HG03066 (cell line): ENCODE measurements at regions not wholly inside any gene's neighbourhood (a gene's known extent, or its start where the extent isn't known, plus 50 kb on each side); places are given as distances from the start of the nearest gene placed in this dataset.
"Not testable (repeated sequence)": the region's sequence is repeated elsewhere in the genome, so short reads cannot be mapped to it uniquely, and the experiment has no call there.

Experiments
- ATAC-seq: cut with Tn5 transposase; IDR thresholded peaks from one replicate; pipeline ENCODE4 v1.9.1; 2021; ENCODE audit warnings: low read depth; ENCODE audit not compliant: unreplicated experiment

DNA sequence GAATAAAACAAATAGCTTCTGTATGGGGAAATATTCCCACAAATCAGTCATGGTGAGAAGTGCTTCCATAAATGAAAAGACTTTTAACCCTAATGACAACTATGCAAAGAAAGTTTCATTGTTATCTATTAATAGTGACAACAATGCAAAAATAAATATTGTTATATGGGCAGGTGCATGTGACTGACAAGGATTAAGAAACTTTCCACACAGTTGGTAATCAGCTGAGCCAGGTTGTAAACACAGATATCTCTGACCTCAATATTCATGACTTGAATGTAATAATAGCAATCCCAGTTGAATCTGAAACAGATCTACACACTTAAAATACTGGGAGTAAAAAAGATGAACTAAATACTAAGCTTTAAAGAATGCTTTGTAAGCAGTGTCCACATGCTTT, 517.0 kb upstream of the SOX11 start:
- no peak for ATAC-seq

DNA sequence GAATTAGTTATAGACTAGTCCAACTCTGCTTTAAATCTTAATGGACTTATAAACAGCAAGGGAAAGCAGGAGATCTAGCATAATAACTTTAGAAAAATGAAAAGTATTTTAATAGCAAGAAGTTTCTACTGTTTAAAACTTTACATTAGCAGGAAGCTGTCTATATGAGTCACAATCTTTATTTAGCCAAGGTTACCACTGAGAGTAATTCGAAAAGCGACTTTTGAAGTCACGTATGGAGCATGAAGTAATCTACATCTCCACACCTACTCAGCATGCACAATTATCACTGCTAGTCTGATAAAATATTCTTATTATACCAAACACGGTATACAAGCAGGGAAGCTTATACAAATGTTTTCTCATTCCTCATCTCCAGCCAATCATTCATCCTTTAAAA, 515.4 kb upstream of the SOX11 start:
- no peak for ATAC-seq

DNA sequence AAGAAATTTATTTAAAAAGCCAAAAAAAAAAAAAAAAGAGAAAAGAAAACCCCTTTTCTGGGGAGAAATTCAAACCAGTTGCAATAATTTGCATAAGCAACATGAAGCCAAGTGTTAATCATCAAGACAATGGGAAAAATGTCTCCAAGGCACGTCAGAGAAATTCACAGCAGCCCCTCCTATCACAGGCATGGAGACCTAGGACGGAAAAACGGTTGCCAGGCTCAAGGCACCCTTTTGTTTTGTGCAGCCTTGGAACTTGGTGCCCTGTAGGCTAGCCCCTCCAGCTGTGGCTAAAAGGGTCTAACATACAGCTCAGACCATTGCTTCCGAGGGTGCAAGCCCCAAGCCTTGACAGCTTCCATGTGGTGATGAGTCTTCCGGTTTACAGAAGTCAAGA, 509.2 kb upstream of the SOX11 start:
- no peak for ATAC-seq

DNA sequence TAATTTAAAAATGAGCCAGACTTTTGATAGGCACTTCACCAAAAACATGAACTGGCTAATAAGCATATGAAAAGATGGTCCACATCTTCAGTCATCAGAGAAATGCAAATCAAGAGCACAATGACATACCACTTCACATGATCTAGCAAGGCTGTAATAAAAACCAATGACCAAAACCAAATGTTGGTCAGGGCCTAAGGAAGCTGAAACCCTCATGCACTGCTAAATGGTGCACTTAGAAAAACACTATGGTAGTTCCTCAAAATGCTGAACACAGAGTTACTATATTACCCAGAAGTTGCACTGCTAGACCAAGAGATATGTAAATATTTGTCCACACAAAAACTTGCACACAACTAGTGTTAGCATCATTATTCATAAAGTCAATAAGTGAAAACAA, 504.9 kb upstream of the SOX11 start:
- ATAC-seq, result no peak

DNA sequence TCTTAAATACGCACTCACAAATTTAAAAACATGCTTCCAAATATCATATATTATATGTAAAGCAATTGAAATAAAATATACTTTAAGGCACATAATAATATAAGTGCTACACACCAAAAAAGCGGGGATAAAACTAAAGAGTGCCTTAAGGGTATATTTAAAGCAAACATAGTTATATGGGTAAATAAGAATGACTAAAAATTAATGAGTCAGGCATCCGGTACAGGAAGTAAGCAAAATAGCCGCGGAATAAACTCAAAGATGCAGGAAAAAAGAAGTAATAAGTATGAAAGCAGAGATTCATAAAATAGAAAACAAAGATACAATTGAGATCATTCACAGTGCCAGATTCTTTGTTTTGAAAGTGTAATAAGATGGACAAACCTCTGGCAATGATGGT, 503.5 kb upstream of the SOX11 start:
- ATAC-seq, result no peak

DNA sequence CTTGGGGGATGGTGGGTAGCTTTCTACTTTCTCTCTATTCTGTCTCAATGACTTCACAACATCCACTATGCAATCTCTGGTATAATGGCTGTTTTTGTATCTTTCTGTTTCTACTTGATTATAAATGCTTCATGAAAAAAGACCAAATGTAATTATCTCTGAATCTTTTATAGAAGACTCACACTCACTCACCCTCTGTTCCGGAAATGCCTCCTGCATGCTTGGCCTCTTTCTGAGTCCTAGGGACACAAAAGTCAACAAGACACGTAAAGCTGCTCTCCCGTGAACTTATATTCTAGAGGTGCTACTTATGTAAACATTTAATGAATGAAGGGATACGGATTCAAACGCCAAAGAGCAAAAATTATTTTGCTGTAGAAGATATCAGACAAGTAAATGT, 502.2 kb upstream of the SOX11 start:
- no peak for ATAC-seq

DNA sequence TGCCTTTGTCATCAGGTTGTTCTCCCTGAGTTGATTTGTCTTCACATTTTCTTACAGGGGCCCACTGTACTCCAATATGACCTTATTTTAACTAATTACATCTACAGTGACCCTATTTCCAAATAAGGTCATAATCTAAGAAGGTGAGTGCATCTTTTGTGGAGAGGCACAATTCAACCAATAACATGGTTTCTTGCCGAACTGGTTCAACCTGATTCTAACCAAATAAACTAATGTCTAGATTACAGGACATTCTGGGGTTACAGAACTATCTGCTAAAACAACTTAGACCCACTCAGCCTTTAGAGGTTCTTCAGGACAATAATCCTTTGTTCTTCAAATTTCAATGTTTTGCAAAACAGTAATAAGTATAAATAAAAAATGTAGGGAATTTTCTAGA, 496.5 kb upstream of the SOX11 start:
- ATAC-seq, result no peak

DNA sequence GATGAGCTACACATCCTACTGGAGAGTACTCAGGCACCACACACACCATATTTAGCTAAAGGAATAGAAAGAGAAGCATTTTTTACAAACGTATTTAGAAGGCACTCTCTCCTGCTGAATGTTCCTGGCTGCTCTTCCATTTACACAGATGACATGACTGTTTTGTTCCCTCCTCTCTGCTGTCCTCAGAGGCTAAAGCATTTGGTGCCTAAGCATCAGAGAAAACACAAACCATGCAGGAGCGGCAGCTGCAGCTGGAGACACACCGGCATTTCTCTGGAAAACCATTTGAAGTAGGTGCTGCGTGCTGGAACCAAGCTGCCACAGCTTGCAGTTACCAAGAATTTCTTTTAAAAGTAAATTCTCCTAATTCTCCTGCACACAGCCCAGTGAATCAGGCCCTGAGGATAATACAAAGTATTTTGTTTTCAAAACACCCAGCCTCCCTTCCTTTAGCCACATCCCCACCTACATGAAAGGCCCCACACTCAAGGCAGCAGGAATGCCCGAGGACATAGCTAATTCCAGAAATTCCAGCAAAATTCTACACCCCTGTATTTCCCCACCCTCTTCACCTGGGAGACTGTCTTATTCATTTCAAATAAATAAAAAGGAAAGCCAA, 488.9 kb upstream of the SOX11 start:
- no peak for ATAC-seq

DNA sequence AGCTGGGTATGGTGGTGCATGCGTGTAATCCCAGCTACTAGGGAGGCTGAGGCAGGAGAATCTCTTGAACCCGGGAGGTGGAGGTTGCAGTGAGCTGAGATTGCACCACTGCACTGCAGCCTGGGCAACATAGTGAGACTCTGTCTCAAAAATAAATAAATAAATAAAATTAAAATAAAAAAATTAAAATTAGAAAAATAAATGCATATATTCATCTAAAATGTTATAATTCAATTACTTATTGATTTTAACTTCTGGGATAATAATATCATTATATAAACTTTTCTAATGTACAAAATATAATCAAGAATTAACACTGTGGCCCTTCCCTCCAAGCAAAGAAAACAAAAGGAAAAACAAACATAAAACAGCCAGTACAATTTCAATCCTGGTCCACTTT, 485.4 kb upstream of the SOX11 start:
- ATAC-seq, result not testable (repeated sequence)

DNA sequence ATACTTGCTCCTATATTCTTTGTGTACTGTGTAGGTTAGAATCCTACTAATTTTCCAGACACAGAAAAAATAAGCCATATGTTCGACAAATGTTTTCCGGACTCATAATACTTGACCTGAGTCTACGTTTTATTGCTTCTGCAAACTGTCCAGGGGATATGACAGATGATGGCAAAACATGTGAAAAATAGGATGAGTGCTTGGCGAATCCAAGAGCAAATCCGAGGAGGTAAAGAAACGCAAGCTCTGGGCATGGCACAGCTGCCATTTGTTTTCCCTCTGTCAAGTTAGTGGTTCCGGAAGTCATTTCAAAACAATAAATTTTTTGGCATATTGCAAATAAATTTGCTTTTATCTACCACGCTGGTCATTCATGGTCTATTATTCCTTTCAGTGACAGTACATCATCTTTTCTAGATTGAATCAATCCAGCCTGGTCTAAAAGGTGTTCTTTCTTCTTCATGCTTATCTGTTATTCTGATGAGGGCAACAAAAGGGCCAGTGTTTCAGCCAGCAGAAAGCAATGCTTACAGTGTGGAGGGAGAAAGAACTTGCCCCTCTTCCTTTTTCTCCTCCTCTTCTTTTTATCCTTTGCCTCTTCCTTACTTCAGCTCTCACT, 476.1 kb upstream of the SOX11 start:
- ATAC-seq, result no peak

DNA sequence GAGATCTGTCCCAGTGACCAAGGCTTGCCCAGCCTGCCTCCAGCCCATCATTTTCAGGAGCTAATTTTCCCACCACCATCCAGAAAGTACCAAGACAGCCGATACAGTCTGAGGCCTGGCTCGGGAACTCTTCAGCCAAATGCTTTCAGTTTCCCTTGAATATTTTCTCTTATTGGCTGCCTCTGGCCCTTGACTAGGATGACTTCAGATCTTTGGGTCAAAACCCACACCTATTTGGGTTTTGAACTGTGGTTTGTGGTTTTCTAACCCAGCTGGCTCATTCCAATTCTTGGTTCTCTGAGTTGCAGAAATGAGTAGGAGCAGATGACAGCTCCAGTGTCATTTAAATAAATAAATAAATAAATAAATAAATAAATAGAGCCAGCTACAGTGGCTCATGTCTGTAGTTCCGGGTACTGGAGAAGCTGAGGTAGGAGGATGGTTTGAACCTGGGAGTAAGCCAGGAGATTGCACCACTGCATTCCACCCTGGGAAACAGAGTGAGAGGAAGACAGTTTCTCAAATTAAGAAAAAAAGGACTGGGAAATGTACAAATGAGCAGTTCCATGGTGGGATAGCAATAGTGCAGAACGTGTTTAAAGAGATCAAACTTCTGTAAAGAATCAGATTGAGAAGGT, 465.0 kb upstream of the SOX11 start:
- no peak for ATAC-seq

DNA sequence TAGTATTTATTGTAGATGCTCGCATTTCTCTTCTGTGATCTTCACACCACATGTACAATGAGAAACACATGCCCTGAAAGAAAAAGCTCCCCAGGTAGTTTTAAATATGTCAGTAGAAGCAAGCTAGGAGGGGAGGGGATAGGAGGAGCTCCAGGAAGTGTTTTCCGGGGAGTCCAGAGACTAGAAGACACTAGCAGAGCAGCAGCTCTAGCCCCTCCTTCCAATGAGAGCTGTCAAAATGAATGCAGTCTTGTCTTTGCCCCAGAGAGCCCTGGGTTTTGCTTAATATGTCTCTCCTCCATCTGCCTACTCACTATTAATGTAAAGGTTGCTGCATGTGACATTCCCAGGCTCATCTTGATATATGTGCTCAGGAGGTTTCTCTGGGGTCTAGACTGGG, 462.6 kb upstream of the SOX11 start:
- no peak for ATAC-seq

DNA sequence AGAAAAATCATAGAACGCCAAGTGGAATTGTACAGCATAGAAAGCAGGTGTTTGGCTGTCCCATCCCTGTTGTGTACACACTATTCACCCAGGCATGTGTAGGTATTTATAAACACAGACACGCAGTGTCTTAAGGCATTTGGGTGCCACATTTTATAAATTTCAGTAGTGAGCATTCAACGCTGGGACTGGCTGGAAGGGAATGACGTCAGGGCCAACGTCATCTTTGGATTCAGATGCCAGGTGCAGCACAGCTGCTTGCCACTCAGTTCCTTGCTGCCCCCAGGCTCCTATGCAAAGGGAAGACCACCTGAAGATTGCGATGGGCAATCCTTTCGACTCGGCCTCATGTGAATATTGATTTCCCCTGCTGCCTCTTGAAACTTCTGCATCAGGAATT, 461.7 kb upstream of the SOX11 start:
- ATAC-seq, result no peak

DNA sequence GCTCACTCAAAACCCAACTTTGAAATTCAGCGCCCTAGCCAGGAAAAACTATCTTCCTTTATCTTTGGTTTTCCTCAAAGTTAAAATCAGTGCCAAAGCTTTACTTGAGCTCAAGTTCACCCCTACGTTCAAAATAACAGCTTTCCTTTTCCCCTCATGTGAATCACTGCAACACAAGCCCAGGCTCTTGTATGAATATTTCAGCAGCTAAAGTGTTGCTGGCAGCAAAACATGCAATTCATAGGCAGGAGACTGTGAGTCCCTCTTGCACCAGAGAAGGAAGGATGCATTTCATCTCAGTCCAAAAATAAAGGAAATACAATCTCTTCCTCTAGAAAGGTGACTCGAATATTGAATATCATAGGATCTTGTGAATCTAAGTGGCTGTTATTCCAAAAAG, 461.3 kb upstream of the SOX11 start:
- no peak for ATAC-seq

DNA sequence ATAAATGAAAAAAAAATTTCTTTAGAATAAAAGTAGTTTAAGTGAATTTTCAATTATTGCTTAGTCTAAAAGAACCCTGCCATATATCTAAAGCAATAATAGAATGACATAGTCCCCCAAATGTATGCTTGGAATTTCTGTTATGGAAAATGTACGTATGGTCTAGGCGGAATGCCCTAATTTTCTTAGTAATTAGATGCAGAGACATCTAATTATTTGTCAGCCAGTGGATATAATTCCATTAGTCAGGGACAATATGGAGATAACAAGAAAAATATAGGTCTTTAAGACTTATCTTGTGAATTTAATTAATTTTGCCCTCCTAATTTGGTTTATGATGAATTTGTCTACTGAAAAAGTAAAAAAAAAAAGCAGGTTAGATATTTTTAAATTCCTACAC, 460.9 kb upstream of the SOX11 start:
- no peak for ATAC-seq

DNA sequence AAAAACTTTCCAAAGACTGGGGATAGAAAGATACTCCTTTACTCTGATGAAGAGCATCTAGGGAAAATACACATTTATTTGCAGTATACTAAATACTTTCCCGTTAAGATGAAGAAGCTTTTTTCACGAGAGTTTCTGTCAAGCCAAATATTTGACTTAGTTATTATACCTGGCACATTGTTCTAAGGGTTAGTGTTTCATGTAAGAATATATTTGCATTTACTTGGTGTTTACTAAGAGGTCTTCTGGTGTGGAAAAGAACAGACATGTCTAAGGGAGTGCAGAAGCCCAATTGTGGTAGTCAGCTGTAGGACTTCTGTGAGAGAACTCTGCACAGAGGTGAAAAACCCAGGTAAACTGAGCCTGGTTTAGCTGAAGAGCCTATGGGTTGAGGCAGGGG, 457.6 kb upstream of the SOX11 start:
- no peak for ATAC-seq

DNA sequence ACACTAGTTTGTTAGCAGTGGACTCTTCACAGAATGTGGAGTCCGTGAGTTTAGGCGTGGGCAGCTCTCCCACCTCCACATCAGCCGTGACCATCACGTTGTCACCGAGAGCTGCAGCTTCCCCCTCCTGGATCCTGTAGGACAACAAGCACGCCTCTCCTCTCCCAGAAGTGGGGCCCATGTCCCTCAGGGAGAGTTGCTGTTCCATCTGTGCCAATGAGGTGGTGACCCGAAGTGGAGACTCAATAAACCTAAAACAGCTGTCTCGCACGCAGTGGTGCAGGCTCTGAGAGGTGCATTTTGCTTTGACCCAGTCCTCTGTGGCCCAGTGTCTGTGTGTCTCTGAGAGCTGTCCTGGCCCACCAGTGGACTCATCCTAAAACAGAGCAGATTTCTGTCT, 456.5 kb upstream of the SOX11 start:
- ATAC-seq, result no peak

DNA sequence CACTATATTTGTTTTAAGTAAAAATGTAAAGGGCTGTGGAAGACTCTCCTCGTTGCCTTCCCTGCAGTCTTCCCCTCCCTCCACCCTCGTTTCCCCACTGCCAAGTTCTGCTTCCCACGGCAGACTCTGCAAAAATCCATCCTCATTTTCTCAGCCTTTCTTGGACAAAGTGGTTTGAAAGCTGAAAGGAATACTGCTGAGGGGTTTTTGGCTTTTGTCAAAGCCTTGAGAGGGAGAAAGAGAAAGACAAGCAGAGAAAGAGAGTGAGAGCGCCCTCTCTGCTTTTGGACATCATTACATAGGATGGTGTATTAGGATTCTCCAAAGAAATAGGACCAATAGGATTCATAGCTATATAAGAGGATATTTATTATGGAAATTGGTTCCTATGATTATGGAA, 455.9 kb upstream of the SOX11 start:
- ATAC-seq, result no peak

DNA sequence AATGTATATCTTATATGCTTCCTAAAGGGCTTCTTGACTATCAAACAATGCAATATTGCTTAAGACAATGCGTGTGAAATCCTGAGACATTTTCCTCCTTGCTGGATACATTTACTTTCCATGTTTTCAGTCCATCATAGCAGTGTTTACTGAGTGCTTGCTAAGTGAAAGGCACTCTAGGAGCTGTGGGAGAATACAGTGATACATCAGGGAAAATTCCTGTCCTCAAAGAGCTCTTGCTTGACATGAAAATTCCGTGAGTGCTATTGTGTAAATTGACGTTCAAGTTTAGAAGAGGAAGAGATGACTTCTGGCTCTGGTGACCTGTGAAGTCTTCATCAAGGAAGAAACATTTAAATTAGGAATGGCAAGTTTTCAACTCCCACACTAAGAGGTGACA, 449.4 kb upstream of the SOX11 start:
- no peak for ATAC-seq

DNA sequence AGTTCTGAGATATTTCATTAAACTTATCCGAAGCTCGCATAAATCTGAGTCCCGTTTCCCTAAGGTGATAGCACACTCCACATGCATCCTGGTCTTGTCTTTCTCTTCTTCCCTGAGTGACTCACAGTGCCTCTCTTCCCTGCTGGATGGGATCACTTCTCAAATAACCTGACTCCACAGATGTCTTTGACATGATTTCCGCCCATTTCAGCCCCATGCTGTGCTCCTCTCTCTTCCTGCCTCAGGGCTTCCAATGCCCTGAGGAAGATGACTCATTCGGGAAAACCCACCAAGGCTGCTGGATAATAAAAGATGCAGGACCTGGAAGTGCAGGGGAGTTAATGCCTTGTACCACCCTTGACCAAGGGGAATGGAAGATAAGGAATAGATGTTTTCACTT, 441.7 kb upstream of the SOX11 start:
- ATAC-seq, result no peak

DNA sequence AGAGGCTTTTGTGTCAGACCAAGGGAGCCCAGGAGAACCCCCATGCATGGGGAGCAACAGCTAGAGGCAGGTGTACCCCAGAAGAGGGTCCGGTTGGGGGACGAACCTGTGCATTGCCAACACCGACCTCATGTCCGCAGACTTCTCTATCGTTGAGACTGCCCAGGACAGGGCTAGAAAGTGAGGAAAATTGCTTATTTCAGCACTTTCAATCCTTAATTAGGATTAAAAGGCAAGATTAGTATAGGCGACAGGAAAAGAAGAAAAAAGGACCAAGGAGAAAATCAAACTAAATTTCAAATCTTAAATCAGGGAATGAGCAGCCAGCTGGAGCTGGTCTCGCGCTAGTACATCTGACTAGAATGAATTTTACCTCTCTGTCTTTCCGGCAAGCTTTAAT, 438.9 kb upstream of the SOX11 start:
- no peak for ATAC-seq

DNA sequence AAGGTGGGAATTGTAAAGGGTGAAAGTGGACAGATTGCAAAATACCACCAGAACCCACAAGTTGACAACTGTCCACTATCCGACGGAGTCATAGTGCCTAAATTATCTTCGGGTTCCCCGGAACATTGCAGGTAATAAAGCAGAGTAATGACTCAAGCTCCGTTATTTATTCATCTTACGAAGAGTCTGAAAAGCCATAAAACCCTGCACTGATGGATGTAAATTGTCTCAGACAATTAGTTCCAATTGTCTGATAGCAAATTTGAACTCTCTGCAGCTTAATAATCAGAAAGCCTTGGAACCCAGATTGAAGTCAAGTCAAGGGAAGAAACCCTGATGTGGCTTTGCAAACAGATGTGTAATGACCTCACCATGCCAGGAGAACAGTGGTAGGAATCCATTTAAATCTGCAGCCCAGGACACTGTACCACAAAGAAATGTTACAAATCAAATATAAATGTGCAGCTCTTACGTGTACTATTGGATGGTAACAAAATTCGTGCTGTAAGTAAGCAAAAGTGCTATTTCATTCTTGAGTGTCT, 437.3 kb upstream of the SOX11 start:
- no peak for ATAC-seq
